ENCODE measurements at regions not wholly inside any gene's neighbourhood (a gene's known extent, or its start where the extent isn't known, plus 50 kb on each side); places are given as distances from the start of the nearest gene placed in this dataset.

GRCh38 chr6:80541886-80542285 is 435.4 kb downstream of the BCKDHB start:
- TF ChIP-seq CTCF (IDR thresholded peaks at IDR 0.05) (no peak), POLR2A (IDR thresholded peaks at IDR 0.05) (no peak)
